NOMO-1 treated with DMSO at 0.1 percent for 48 hours (cell line): ENCODE measurements at regions not wholly inside any gene's neighbourhood (a gene's known extent, or its start where the extent isn't known, plus 50 kb on each side); places are given as distances from the start of the nearest gene placed in this dataset.

Experiments
- DNase-seq: peaks from one replicate; lab custom pipeline; 2025; ENCODE audit not compliant: unreplicated experiment; lab: John Stamatoyannopoulos, UW

DNA sequence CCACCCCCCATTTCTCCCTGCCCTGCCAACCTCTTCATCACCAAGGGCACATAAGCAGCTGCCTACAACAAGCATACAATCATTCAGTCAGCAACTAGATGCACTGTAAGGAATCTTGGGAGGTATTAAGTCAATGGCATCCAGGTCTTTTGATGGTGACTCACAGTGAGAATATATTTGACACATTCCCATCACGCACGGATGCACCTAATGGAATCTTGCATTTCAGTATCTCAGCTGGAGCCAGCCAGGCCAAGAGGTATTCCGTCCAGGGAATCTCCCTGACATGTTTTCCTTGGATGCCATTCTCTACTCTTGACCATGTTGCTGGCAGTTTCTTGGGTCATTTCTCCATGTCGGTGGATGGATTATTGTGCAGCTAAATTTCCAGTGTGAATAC is 73.9 kb upstream of the CAPRIN2 start:
- no peak for DNase-seq

DNA sequence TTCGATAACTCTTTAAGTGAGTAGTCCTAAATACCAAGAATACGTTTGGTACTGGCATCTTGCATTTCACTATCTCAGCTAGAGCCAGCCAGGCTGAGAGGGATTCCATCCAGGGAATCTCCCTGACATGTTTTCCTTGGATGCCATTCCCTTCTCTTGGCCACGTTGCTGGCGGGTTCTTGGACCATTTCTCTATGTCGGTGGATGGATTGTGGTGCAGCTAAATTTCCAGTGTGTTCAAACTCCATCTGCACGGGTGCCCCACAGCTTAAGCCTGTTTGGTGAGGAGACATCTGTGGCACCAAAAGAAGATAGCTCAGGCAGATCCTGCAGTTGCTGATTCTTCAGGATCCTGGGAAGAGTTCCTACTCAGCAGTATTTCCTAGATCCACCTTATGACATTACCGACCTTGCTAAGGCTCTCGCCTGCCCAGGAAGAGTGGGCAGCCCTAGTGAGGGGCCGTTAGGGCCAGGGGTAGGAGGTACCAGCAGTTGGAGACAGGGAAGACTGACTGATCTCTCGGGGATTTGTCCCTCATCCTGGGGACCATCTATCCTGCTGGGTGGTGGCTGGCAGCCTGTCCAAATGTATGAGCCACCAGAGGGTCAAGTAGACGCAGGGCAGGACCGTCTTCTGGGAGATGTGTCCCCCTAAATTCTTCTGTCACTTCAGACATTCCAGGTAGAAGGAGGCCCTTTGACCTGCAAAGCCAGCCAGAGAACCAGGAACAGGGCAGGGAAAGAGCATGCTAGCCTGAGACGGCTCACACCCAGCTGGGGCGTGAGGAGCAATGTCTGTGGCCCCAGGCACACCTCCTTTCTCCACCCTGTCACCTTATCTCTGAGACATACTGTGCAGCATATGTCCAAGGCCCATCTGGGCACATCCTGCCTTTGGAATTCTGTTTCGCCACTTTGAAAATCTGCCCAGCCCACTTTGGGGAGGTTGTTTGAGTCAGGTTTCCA is 72.6 kb upstream of the CAPRIN2 start:
- no peak for DNase-seq

DNA sequence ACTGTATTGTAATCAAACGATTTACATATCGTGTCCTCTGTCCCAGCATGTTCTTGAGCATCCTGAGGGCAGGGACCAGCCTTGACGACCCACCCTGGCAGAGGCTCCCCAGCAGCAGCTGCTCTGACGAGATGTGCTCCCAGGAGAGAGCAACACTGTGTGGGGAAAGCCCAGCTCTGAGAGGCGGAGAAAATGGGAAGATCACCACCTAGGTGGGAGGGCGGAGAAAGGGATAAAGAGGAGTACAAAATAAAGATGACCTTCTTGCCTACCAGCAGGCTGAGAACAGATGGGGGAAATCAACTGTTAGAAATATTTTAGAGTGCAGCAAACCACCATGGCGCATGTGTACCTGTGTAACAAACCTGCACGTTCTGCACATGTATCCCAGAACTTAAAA is 71.5 kb upstream of the CAPRIN2 start:
- DNase-seq, result no peak

DNA sequence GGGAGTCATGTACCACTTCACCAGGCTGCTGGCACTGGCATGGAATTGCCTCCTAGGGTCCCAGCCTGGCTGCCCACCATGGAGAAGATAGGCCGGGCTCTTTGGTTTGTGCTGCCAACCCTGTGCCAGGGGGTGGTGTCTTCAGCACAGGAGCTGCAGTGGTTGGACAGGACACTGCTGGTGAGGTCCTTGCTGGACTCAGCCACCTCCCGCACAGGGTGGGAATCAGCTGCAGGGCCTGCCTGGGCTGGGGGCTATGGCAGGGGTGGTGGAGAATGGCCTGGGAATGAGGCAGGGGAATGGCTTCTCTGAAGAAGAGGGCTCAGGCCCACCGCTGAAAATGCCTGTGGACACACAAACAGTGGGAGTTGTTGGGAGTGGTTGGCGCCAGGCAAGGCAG is 70.6 kb upstream of the CAPRIN2 start:
- no peak for DNase-seq

DNA sequence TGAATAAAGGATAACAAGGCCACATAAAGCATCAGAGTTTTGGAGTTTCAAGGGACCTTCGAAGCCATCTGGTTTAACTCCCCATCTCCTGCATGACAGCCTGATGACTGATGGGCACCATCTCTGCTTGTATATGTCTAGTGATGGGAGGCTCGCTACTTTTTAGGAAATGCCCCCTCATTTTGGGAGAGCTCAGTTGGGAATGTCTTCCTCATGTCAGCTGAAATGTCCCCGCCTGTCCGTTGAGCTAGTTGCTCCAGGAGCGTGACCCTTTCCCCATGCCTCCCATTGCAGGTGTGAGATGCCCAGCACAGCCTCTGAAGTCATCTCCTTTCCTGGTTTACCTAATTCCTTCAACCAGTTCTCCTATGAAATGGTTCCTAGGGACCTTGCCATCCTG is 69.6 kb upstream of the CAPRIN2 start:
- DNase-seq, result no peak

DNA sequence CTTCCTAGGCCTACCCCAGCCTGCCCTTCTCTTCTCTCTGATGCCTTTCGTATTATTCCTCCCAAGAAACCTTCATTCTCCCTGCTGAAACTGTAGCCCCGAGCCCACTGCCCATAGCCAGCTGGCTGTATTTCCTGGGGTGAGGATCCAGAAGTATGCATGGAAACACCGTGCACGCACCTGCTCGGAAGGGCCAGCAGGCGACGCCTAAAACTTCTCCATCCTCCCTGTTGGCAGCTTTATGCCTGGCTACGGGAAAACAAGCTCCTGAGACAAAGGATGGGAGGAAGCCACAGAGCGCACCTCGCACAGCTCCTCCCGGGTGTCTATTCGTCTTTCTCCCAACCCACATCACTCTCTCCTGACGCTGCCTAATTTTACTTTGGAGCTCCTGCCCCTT is 69.0 kb upstream of the CAPRIN2 start:
- no peak for DNase-seq

DNA sequence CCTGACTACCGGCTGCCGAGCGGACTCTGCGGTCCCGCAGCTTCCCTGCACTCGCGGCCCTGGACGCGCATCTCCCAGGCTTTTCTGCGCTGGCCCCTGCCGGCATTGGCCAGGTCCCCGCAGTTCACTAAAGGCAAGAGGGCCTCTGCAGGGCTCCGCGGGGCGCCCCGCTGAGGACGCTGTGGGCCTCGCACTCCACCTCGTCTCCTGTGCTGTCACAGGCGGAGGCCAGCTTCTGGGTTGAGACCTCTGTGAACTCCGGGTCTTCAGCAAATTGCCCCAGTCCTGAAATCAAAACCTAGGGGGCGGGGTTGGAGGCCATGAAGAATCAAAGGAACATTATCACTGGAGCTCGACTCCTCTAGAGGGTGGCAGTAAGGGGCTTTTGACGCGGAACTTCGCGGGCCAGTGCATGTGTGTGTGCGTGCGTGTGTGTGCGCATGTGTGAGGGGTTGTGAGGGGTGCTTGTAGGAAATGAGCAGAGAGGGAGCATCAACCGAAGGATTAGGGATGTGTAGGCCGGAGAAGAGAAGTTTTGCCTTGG is 68.5 kb upstream of the CAPRIN2 start:
- no peak for DNase-seq

DNA sequence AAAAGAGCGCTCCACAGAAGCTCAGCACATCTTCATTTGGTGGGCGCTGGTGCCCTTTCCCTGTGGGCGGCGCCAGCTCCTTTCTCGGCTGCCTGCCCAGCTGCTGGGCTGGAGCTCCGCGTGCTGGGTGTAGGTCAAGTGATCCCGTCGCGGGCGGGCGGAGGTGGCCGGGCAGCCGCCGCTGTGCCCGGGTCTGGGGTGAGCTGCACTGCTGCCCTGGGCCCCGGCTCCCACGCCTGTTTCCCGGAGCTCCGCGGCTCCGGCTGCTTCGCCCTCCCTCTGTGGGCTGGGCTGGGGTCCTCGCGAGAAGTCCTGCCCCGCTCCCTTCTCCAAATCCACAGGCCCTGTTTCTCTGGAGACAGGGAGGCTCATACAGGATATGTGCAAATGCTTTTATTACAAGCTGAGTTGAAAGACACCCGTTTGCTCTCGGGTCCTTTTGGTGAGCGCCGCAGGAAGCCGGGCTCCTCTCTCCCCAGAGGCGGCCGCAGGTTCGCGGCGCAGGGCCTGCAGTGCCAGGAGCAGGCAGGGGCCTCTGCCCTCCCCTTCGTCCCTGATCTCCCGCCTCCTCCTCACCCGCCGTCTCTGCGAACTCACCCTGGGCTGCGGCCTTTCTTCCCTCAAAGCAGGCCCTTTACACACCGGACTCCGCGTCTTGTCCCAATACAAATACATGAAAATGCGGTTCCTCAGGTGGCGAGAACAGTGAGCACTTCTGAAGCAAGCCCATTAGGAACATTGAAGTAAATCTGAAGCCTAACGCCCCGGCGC is 67.8 kb upstream of the CAPRIN2 start:
- DNase-seq, result peak; percentile 8

DNA sequence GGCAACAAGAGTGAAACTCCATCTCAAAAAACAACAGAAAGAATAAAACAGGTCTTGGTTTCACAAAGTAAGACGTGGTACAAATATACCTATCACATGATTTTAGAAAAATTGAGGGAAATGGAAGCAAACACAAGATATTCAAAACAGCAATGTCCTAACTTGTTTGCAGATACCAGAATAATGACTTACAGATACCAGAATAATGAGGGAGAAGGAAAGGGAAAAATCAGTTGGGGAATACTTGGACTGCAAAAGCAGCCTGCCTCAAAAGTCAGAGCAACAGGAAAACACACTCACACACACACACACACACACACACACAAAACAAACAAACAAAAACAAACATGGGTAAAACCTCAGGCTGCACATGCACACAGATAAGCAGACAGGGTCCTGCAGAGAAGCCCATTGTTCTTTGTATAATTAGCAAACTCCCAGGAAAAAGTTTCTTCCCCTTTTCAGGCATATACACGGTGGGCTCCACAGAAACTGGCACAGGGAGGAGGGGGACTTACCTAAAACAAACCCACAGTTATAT is 65.7 kb upstream of the CAPRIN2 start:
- no peak for DNase-seq

DNA sequence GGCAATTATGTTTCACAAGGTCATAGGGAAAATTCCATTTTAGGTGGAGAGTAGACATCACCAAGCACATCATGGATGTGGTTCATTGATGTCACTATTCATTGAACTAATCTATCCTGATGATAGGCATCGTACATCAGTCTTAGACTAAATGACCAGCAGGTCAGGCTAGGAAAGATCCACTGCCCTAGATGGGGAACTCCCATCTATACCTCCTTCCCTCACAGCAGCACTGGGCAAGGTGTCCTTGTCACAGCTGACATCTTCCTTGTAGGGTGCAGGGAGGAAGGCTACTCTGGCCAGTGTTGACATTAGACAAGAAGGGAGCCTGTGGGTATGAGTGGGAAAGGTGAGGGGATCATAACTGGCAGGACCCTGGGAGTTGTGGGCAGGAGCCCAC is 63.8 kb upstream of the CAPRIN2 start:
- no peak for DNase-seq

DNA sequence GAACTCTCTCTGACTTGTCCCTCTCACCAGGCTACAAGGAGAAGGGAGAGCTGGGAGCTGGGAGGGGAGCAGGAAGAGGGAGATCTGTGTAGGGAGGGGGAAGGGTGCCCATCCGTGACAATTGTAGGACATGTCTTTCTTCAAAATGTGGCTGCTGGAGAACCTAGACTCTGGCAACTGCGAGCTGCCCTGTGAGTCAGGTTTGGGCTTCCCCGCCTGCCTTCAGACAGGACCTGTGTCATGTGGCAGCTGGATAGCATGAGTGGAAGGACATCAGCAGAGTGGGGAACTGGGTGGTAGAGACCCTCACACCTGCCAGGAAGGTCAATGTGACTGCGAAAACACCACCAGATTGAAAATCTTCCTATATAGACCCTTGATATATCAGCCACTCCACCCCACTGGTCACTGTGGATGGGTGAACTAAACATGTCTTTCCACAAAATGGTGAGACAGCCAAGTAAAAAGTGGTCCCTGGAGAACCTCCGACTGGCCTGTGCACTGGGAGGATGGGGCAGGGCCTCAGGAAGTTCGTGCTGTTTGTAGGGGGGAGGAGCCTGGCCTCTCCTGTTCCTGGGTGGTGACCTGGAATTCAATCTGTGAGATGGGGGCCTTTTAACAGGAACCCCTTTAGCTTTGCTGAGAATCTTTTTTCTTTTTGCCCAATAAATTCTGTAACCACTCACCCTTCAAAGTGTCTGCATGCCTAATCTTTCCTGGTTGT is 62.2 kb upstream of the CAPRIN2 start:
- DNase-seq, result no peak

DNA sequence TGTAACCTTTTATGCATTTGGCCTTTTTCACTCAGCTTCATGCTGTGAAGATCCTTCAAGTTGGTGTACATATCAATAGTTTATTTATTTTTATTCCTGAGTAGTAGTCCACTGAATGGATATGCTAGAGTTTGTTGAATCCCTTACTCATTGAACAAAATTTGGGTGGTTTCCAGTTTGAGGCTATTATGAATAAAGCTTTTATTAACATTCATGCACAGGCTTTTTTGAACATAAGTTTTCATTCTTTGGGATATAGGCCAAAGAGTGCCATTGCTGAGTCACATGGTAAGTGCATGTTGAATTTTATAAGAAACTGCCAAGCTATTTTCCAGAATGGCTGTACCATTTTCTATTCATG is 59.5 kb upstream of the CAPRIN2 start:
- no peak for DNase-seq

DNA sequence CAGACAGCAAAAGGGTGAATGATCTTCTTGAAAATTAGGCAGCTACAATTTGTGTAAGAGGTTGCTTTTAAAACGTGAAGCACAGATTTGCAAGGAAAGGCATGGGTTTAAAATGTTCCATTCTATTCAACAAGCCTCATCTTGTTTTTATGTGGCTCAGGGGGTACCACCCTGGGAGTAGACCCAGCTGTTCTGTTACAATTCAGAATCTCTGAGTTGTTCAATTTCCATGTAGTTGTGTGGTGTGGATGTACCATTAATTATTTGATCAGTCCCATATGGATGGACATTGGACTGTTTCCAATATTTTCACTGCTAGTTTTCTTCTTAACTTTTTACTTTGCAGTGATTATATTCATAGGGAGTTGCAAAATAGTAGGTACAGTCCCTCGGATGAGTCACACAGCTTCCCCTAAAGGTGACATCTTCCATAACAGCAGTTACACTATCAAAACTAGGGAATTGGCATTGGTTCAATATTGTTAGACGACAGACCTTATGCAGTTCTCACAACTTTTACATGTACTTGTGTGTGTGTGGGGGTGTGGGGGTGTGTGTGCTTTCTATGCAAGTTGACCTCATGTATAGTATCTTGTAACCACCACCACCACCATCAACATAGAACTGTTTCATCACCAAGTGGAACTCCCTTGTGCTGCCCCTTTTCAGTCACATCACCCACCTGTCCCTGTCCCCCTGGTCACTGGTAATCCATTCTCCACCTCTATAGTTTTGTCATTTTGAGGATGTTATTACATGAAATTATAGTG is 59.0 kb upstream of the CAPRIN2 start:
- peak; percentile 1 for DNase-seq

DNA sequence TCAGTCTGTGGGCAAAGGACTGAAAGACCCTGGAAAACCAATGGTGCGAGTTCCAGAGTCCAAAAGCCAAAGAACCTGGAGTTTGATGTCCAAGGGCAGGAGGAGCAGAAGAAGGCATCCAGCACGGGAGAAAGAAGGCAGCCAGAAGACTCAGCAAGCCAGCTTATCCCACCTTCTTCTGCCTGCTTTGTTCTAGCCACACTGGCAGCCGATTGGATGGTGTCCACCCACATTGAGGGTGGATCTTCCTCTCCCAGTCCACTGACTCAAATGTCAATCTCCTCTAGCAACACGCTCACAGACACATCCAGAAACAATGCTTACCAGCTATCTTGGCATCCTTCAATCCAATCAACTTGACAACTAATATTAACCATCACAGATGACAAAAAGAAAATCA is 57.2 kb upstream of the CAPRIN2 start:
- no peak for DNase-seq

DNA sequence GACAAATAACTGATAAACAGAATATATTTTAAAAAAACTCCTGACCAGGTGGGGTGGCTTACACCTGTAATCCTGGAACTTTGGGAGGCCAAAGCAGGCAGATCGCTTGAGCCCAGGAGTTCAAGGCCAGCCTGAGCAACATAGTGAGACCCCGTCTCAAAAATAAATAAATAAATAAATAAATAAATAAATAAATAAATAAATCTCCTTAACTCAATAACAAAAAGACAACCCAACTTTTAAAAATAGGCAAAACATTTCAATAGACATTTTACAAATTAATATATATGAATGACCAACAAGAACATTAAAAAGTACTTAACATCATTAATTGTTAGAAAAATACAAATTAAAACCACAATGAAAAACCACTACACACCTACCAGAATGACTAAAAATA is 56.2 kb upstream of the CAPRIN2 start:
- no peak for DNase-seq

DNA sequence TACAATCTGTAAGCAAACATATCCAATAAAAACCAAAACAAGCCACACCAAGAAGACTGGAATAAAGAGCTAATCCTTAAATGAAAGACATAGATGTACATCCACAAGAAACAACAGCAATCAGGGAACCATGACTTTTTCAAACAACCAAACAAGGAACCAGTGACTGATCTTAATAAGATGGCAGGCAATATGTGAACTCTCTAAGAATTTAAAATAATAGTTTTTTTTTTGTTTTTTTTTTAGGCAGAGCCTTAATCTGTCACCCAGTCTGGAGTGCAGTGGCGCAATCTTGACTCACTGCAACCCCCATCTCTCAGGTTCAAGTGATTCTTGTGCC is 52.9 kb upstream of the CAPRIN2 start:
- no peak for DNase-seq

DNA sequence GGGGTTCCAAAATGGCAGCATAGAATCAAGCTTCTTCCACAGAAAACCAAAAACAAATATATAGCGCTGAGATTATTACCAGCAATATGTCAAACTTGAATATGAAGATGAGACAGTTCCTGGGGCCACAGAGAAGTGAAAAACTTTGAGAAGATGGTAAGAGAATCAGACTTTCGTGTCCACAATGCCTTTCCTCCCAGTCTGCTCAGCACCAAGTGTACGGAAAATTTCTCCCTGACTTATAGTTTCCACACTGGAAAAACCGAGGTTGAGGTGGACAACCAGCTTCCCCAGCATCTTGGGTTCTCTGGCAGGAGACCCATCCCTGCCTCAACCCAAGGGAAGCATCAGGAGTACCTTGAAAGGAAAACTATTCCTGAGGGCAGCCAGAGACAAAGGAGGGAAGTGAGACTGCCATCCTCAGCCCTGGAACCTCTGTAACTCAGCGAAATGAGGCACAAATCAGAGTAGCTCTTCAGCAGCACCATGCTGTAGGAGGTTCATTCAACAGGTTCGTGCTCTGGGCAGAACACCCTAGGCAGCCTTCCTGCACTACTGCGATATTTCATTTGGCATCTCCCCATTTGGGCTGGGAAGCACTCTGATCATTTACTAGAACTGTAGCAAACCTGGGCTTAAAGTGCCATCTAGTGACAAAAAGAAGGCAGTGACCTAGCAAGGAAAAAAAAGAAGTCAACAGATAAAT is 52.4 kb upstream of the CAPRIN2 start:
- peak; percentile 35 for DNase-seq

DNA sequence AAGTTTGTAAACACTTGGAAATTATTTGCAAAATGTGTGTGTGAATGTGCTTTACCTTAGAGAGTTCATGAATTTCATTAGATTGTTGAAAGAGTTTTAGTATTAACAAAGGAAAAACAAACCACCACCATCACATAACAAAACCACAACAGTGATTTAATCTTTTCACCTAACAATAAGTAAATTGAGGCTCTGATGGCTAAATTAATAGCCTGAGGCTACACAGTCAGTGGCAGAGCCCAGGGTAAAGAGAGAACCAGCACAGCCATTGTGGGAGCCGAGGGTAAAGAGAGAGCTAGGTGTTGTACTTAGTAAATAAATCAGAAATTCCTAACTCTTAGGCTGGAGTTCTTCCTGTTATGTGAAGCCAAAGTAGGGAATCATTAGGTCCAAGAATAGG is 51.2 kb upstream of the CAPRIN2 start:
- no peak for DNase-seq
